Effector memory CD8-positive, alpha-beta T cell (primary cell): ENCODE measurements at regions not wholly inside any gene's neighbourhood (a gene's known extent, or its start where the extent isn't known, plus 50 kb on each side); places are given as distances from the start of the nearest gene placed in this dataset.

Source experiments
- ATAC-seq: fragments of 150-1000 bp; cut with Tn5 transposase; replicated peaks from 2 replicates; pipeline ENCODE4 v1.10.0; 2021; ENCODE audit warnings: mild to moderate bottlenecking, moderate library complexity
- DNase-seq, 3 experiments: peaks; one replicate each; pipeline ENCODE4 v3.0.0; 2021
- H3K27ac Mint-ChIP-seq, 2 donors: one replicate each; pipeline ENCODE4 v1.8.0; 2022; ENCODE audit warnings: mild to moderate bottlenecking in 2 of 2, mixed read lengths in 2 of 2, moderate library complexity in 2 of 2
- H3K27me3 Mint-ChIP-seq, 2 donors: one replicate each; pipeline ENCODE4 v1.8.0; 2022; ENCODE audit warnings: mixed read lengths in 2 of 2
- H3K36me3 Mint-ChIP-seq: one replicate; pipeline ENCODE4 v1.8.0; 2022; ENCODE audit warnings: mild to moderate bottlenecking, moderate library complexity, mixed read lengths; ENCODE audit not compliant: insufficient read depth
- H3K4me1 Mint-ChIP-seq, 2 donors: one replicate each; pipeline ENCODE4 v1.8.0; 2022; ENCODE audit warnings: low read depth in 2 of 2, mixed read lengths in 2 of 2
- H3K4me3 Mint-ChIP-seq, 2 donors: one replicate each; pipeline ENCODE4 v1.8.0; 2022; ENCODE audit warnings: mild to moderate bottlenecking in 2 of 2, mixed read lengths in 2 of 2, moderate library complexity in 2 of 2
- H3K9me3 Mint-ChIP-seq, 2 donors: one replicate each; pipeline ENCODE4 v1.8.0; 2022; ENCODE audit warnings: mixed read lengths in 2 of 2

DNA sequence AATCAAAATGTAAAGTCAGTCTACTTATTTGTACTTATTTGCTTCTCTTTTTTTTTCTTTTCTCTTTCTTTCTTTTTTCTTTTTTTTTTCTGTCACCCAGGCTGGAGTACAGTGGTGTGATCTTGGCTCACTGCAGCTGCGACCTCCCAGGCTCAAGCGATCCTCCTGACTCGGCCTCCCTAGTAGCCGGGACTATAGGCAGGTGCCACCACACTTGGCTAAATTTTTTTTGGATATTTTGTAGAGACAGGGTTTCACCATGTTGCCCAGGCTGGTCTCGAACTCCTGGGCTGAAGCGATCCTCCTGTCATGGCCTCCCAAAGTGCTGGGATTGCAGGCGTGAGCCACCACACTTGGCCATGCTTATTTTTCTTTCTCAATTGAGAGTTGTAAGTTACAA lies 98.8 kb upstream of the ZBTB40 start:
- no peak overlapping the region for H3K27ac Mint-ChIP-seq
- ATAC-seq (no peak), DNase-seq (no peak)
- H3K36me3 Mint-ChIP-seq: no peaks in the 10 kb centered on the region
- H3K9me3 Mint-ChIP-seq: no peaks in the 10 kb centered on the region
- no peak overlapping the region for H3K4me3 Mint-ChIP-seq
- peaks cover 52 to 78% of the 10 kb centered on the region in 2 donors for H3K27me3 Mint-ChIP-seq
- peaks cover 6% of the 10 kb centered on the region in 2 donors for H3K4me1 Mint-ChIP-seq

DNA sequence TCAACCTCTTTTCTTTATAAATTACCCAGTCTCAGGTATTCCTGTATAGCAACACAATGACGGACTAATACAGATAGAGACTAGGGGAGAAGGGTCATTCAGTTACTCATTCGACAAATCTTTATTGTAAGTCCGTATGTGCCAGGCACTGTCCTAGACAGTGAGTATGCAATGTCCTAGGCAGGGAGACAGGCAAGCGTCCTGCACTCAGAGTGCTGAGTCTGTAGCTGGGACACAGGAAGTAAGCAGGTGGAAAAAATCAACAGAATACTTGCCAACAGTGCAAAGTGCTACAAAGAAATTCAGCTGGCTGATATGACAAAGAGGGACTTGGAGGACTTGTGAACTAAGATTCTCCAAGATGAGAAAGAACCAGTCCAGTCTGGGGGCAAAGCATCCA lies 92.2 kb upstream of the ZBTB40 start:
- DNase-seq (no peak), ATAC-seq (no peak)
- H3K4me1 Mint-ChIP-seq: no peaks in the 10 kb centered on the region
- no peaks in the 10 kb centered on the region for H3K9me3 Mint-ChIP-seq
- H3K27me3 Mint-ChIP-seq: peaks cover 59 to 80% of the 10 kb centered on the region in 2 donors
- H3K36me3 Mint-ChIP-seq: no peaks in the 10 kb centered on the region
- H3K4me3 Mint-ChIP-seq: no peak overlapping the region
- no peak overlapping the region for H3K27ac Mint-ChIP-seq

DNA sequence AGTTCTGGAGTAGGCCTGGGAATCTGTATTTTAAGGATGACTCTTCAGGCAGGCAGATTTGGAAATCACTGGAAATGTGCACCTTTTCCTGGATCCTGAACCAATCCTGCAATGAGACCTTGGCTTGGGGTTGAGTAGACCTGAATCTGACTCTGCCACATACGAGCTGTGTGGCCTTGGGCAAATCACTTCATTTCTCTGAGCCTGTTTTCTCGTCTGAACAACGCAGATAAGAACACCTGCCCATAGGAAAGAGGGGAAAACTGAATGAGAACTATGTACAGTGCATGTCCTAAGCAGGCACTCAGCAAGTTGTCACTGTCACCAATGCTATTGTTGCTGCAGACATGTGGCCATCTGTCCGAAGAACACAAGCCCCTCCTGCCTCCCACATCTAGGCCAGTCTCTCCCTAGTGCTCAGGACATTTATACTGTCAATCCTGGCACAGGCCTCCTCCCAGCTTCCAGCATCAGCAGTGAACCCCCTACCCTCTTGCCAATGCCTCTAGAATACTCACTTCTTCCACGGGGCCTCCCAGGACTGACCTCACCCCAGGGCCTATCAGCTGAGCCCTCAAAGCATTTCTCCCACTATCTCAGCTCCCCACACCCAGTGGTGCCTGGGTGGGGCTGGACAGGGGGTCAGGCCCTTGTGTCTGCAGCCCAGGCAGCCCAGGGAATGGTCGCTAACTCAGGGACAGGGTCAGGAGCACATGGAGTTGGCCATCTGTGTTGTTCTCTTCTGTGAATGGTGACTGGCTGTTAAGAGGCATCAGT lies 88.8 kb upstream of the ZBTB40 start:
- Mint-ChIP-seq H3K9me3 (no peaks in the 10 kb centered on the region), H3K27me3 (peaks cover 77 to 79% of the 10 kb centered on the region in 2 donors), H3K4me1 (no peaks in the 10 kb centered on the region), H3K27ac (no peak overlapping the region), H3K4me3 (no peak overlapping the region), H3K36me3 (no peaks in the 10 kb centered on the region)
- DNase-seq (no peak), ATAC-seq (no peak)

DNA sequence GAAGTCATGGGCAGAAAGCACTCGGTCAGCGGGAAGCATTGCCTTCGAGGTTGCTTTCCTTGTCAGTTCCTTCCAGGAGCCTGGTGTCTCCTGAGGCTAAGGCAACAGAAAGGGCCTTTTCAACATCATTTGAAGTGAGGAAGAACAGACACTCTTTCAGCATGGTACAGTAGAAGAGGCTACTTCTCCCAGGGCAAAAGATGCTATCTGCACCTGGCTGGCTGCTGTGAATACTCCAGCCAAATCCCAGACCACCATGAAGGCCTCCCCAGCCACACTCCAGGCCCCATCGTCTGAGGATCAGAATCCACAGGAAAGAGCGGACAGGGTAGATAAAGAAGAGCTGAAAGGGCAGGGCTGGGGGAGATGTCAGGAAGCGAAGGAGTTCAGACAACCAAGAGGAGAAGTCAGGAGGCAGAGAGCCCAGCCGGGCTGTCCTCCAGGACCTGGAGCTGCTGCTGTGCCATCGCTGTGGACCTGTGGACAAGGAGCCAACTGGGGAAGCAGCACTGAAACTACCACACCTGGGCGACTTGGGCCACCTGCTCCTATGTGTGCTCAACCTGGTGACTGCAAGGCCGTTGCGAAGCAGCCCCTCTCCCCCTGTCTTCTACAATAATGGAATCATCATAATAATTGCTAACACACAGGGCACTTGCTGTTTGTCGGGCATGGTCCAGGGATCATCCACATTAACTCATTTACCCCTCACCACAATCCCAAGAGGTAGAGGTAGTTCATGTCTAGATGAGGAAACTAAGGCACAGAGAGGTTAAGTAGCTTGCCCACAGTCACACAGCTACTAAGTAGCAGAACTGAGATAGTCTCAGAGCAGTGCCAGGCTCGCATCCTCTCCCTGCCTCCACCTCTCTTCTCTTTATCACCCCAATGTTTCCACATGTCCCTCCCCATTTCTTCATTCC lies 88.0 kb upstream of the ZBTB40 start:
- Mint-ChIP-seq H3K9me3 (no peaks in the 10 kb centered on the region), H3K4me1 (no peaks in the 10 kb centered on the region), H3K27ac (no peak overlapping the region), H3K27me3 (peaks cover 77 to 79% of the 10 kb centered on the region in 2 donors), H3K4me3 (no peak overlapping the region), H3K36me3 (no peaks in the 10 kb centered on the region)
- ATAC-seq (no peak), DNase-seq (no peak)

DNA sequence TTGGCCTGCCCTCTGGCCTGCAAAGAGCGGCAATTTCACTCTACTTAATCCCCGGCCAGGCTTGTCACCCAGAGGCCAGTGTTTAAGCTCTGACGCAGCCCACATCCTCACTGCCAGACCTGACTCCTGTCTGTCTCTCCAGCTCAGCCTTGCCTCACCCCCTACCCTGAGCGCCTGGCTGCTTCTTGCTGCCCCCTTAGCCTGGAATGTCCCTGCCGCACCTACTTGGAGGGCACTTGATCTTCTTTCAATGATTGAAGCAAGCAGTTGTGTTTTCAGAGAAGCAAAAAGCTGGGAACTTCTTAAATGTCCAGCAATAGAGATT lies 87.4 kb upstream of the ZBTB40 start:
- Mint-ChIP-seq H3K27me3 (peaks cover 77 to 79% of the 10 kb centered on the region in 2 donors), H3K4me1 (no peaks in the 10 kb centered on the region), H3K4me3 (no peak overlapping the region), H3K9me3 (no peaks in the 10 kb centered on the region), H3K36me3 (no peaks in the 10 kb centered on the region), H3K27ac (no peak overlapping the region)
- ATAC-seq (no peak), DNase-seq (no peak)

DNA sequence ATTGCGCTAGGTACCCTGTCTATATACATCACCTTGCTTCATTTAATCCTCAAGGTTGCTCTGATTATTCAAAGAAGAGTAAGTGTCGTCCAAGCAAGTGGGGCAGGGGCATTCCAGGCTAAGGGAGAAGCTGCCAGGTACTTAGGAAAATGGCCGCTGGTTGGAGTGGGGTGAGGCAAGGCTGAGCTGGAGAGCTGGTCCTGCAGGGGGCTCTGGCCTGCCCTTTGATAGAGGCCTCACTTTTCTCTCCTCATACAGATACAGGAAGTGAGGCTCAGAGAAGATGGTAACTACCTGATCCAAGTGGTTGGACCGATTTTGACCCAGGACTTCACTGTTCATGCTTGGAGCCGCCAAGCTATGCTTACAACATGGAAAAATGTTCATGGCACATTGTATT lies 86.9 kb upstream of the ZBTB40 start:
- H3K4me1 Mint-ChIP-seq: no peaks in the 10 kb centered on the region
- ATAC-seq: no peak
- DNase-seq: no peak

DNA sequence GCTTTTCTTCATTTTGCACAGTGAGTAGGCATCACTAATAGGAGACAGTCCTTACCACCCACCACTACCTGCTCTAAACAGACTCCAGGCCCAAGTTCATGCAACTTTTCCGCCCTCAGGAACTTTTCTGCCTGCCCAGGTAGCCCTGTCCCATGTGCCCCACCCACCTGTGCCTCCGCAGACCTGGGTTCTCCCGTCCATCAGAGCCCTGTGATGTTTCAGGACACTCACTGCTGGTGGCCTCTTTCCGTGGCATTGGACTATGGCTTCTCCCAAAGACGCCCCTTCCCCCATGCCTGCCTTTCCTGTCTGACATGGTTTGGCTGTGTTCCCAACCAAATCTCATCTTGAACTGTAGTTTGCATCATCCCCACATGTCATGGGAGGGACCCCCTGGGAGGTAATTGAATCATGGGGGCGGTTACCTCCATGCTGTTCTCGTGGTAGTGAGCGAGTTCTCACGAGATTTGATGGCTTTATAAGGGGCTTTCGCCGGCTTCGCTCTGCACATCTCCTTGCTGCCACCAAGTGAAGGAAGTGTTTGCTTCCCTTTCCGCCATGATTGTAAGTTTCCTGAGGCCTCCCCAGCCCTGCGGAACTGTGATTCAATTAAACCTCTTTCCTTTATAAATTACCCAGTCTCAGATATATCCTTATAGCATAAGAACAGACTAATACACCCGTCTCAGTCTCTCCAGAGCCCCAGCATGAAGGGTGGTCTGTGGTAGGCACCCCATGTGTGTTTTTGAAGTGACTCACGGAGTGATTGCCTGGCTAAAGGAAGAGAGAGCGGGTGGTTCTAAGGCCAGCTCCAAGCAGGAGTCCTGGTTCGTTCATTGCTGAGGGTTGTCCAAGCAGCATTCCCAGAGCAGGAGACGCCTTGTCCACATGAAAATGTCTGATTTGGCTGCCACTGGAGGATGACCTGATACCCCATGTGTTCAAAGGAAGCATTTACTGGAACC lies 86.0 kb upstream of the ZBTB40 start:
- peaks cover 77% of the 10 kb centered on the region in 2 donors for H3K27me3 Mint-ChIP-seq
- H3K9me3 Mint-ChIP-seq: no peaks in the 10 kb centered on the region
- no peak overlapping the region for H3K4me3 Mint-ChIP-seq
- no peaks in the 10 kb centered on the region for H3K4me1 Mint-ChIP-seq
- DNase-seq (no peak), ATAC-seq (no peak)
- no peak overlapping the region for H3K27ac Mint-ChIP-seq
- no peaks in the 10 kb centered on the region for H3K36me3 Mint-ChIP-seq

More for the DNA sequence above, 86.9 kb upstream of the ZBTB40 start:
- Mint-ChIP-seq H3K27ac (no peak overlapping the region), H3K27me3 (peaks cover 77% of the 10 kb centered on the region in 2 donors), H3K36me3 (no peaks in the 10 kb centered on the region), H3K9me3 (no peaks in the 10 kb centered on the region), H3K4me3 (no peak overlapping the region)

DNA sequence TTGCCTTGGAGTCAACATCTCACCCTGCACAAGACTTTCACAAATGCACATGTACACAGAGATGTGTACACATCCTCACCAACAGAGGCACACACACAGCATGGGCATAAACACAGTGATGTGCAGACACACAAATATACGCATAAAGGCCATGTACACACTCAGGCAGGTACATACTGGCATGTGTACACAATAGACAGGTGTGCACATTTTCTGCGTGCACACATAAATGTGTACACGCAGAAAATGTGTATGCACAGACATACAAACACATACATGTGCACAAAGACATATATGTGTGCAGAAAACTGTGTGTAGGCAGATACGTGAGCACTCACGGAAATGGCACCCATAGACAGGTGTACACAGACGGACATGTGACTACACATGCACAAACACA lies 85.3 kb upstream of the ZBTB40 start:
- Mint-ChIP-seq H3K27me3 (peaks cover 75 to 79% of the 10 kb centered on the region in 2 donors), H3K27ac (no peak overlapping the region), H3K36me3 (no peaks in the 10 kb centered on the region), H3K4me1 (no peaks in the 10 kb centered on the region), H3K9me3 (no peaks in the 10 kb centered on the region), H3K4me3 (no peak overlapping the region)
- ATAC-seq (no peak), DNase-seq (no peak)

DNA sequence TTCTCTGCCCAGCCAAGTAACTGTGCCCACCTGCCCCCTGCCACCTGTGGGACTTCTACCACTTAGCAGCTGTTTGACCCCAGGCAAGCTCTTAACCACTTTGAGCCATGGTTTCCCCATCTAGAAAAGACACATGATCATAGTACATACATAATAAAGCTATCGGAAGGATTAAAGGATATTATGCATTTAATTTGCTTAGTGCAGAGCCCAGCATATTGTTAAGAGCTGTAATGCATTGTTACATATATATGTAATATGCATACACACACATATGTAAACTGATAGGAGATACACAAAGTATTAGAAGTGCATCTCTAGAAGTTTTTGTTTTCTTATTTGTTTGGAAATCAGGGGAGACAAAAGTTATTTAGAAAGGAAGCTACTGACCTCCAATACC lies 83.5 kb upstream of the ZBTB40 start:
- Mint-ChIP-seq H3K27me3 (peaks cover 73 to 78% of the 10 kb centered on the region in 2 donors), H3K36me3 (no peaks in the 10 kb centered on the region), H3K9me3 (no peaks in the 10 kb centered on the region), H3K4me3 (no peak overlapping the region), H3K27ac (no peak overlapping the region), H3K4me1 (no peaks in the 10 kb centered on the region)
- ATAC-seq (no peak), DNase-seq (no peak)

DNA sequence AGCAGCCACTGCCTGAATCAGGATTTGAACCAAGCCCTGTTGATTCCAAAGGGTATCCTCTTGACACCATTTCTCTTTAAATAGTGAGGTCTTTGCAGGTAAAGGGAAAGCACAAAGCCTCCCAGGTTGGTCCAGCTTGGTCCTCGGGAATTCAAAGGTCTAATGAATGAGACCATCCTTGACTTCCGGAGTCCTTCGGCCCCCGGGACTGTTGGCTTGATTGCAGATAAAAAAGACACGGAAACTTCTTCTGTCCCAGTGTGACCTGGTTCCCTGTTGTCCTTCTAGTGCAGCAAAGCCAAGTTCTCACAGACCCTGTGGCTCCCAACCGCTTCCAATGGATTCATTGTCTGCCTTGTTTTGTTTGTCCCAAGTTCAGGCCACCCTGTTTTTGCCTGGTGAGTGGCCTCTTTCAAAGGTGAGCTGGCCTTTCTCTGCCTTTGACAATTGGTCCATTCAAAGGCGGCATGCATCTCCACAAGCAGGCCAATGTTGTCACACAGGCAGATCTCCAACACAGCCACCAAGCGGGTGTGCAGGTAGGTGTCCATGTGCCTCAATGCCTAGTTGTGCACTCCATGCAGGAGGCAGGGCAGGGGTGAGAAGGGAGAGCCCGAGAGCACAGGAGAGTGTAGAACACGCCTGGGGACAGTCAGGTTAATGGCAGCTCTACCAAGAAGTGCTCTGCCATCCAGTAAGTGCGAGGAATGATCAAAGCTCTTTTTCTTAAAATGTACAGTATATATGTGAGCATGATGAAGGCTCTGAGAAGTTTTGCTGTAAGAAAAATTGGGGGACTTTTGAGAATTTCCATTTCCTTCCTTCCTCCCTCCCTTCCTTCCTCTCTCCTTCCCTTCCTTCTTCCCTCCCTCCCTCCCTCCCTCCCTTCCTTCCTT lies 82.1 kb upstream of the ZBTB40 start:
- H3K4me3 Mint-ChIP-seq: no peak overlapping the region
- no peaks in the 10 kb centered on the region for H3K9me3 Mint-ChIP-seq
- no peak overlapping the region for H3K27ac Mint-ChIP-seq
- no peak for ATAC-seq
- peaks cover 59 to 75% of the 10 kb centered on the region in 2 donors for H3K27me3 Mint-ChIP-seq
- H3K36me3 Mint-ChIP-seq: no peaks in the 10 kb centered on the region
- H3K4me1 Mint-ChIP-seq: no peaks in the 10 kb centered on the region
- no peak for DNase-seq

DNA sequence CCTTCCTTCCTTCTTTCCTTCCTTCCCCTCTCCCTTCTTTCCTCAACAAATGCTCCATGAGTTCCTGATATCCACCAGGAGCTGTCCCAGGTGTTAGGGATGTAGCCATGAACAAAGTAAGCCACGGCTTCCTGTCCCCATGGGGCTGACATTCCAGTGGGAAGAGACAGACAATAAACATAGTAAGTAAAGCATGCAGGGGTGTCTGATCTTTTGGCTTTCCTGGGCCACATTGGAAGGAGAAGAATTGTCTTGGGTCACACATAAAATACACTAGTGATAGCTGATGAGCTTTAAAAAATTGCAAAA lies 81.5 kb upstream of the ZBTB40 start:
- Mint-ChIP-seq H3K9me3 (no peaks in the 10 kb centered on the region), H3K36me3 (no peaks in the 10 kb centered on the region), H3K27ac (no peak overlapping the region), H3K4me1 (no peaks in the 10 kb centered on the region), H3K27me3 (peaks cover 53 to 73% of the 10 kb centered on the region in 2 donors), H3K4me3 (no peak overlapping the region)
- ATAC-seq (no peak), DNase-seq (no peak)

DNA sequence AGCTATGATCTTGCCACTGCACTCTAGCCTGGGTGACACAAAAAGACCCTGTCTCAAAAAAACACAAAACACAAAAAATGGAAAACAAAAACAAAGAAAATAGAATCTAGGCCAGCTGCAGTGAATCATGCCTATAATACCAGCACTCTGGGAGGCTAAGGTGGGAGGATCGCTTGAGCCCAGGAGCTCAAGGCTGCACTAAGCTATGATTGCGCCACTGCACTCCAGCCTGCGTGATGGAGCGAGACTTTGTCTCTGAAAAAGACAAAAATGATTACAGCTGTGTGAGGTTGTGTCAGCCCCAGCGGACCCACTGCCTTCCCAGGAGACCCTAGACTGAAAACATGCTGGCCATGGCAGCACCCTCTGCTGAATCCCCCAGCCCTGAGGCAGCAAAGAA lies 80.2 kb upstream of the ZBTB40 start:
- Mint-ChIP-seq H3K4me3 (no peak overlapping the region), H3K36me3 (no peaks in the 10 kb centered on the region), H3K9me3 (no peaks in the 10 kb centered on the region), H3K27ac (no peak overlapping the region), H3K4me1 (no peaks in the 10 kb centered on the region), H3K27me3 (peaks cover 41 to 68% of the 10 kb centered on the region in 2 donors)
- no peak for ATAC-seq
- no peak for DNase-seq
